ENCODE measurements at regions not wholly inside any gene's neighbourhood (a gene's known extent, or its start where the extent isn't known, plus 50 kb on each side); places are given as distances from the start of the nearest gene placed in this dataset.

DNA sequence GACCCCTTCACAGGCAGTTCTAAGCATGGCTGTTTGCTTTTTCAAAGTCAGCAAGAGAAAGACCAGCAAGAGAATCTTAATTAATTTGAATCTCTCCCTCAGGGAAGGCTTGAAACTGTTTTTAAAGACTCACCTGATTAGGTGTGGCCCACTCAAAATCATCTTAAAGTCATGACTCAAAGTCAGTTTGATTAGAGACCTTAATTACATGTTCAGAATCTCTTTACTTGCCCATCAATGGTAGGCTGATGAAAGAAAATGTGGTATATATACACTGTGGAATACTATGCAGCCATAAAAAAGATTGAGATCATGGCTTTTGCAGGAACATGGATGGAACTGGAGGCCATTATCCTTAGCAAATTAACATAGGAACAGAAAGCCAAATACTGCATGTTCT, 247.5 kb upstream of the PRKX start:
- Histone ChIP-seq H3K9me1 (ENCODE audit: control insufficient read depth, extremely low read depth, insufficient read depth, low read length) (no peaks in the 10 kb centered on the region), H4K20me1 (ENCODE audit: control insufficient read depth, extremely low read depth, insufficient read depth, low read length) (no peaks in the 10 kb centered on the region), H3K9me3 (ENCODE audit: control insufficient read depth, low read depth, low read length) (no peaks in the 10 kb centered on the region), H3K79me2 (ENCODE audit: control insufficient read depth, insufficient read depth, low read length) (no peaks in the 10 kb centered on the region), H3K27me3 (ENCODE audit: control insufficient read depth, extremely low read depth, insufficient read depth, low read length) (no peaks in the 10 kb centered on the region), H3K36me3 (ENCODE audit: control insufficient read depth in 2 of 2, extremely low read depth in 1 of 2, insufficient read depth in 2 of 2, low read length in 2 of 2) (no peaks in the 10 kb centered on the region), H3K4me2 (ENCODE audit: control insufficient read depth, extremely low read depth, insufficient read depth, low read depth, low read length) (no peak overlapping the region), H3K27ac (ENCODE audit: control insufficient read depth, insufficient read depth, low read length) (no peak overlapping the region), H3K9ac (ENCODE audit: control insufficient read depth, extremely low read depth, insufficient read depth, low read length) (no peak overlapping the region), H2AFZ (ENCODE audit: control insufficient read depth, low read length) (no peak overlapping the region), H3K4me1 (ENCODE audit: control insufficient read depth, extremely low read depth, insufficient read depth, low read length) (no peaks in the 10 kb centered on the region), H3K4me3 (ENCODE audit: control insufficient read depth in 2 of 3, extremely low read depth in 1 of 3, insufficient read depth in 2 of 3, low read depth in 1 of 3, low read length in 3 of 3) (no peak overlapping the region)
- dilution Hi-C loops (cut with MboI; ENCODE audit: extremely low pct_ligation_motif_present, low sequenced_read_pairs): no loop called here
- no peak for FAIRE-seq
- TF ChIP-seq CTCF (optimal IDR thresholded peaks at IDR 0.05 in 1 of 3, IDR thresholded peaks at IDR 0.05 in 1 of 3, conservative IDR thresholded peaks at IDR 0.05 in 1 of 3; ENCODE audit: extremely low read depth in 1 of 3, insufficient read depth in 2 of 3, low read length in 3 of 3): no peak
- no peak for TF ChIP-seq EZH2 (IDR thresholded peaks at IDR 0.05; ENCODE audit: low read length)
- DNase-seq (ENCODE audit: low read depth, low spot score): no peak

DNA sequence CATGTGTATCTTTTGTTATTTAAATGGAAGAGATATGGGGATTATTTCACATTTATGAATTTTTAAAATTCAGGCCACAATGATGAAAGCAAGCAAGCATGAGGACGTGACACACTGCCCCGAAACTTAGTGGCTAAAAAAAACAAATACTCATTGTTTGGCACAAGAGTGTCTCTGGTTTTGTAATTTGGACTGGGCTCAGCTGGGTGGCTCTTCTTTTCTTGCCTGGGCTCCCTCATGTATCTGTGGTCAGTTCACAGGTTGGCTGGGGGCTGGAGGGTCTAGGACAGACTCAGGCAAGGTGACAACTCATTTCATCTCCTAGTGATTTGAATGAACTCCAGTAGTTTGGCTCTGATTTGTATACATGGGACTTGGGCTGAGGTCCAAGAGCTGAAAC, 238.4 kb upstream of the PRKX start:
- Histone ChIP-seq H3K9me3 (ENCODE audit: control insufficient read depth, low read depth, low read length) (no peaks in the 10 kb centered on the region), H3K9ac (ENCODE audit: control insufficient read depth, extremely low read depth, insufficient read depth, low read length) (no peak overlapping the region), H3K27me3 (ENCODE audit: control insufficient read depth, extremely low read depth, insufficient read depth, low read length) (no peaks in the 10 kb centered on the region), H3K4me1 (ENCODE audit: control insufficient read depth, extremely low read depth, insufficient read depth, low read length) (no peaks in the 10 kb centered on the region), H3K27ac (ENCODE audit: control insufficient read depth, insufficient read depth, low read length) (no peak overlapping the region), H3K4me3 (ENCODE audit: control insufficient read depth in 2 of 3, extremely low read depth in 1 of 3, insufficient read depth in 2 of 3, low read depth in 1 of 3, low read length in 3 of 3) (no peak overlapping the region), H2AFZ (ENCODE audit: control insufficient read depth, low read length) (no peak overlapping the region), H3K9me1 (ENCODE audit: control insufficient read depth, extremely low read depth, insufficient read depth, low read length) (no peaks in the 10 kb centered on the region), H4K20me1 (ENCODE audit: control insufficient read depth, extremely low read depth, insufficient read depth, low read length) (no peaks in the 10 kb centered on the region), H3K79me2 (ENCODE audit: control insufficient read depth, insufficient read depth, low read length) (no peaks in the 10 kb centered on the region), H3K36me3 (ENCODE audit: control insufficient read depth in 2 of 2, extremely low read depth in 1 of 2, insufficient read depth in 2 of 2, low read length in 2 of 2) (no peaks in the 10 kb centered on the region), H3K4me2 (ENCODE audit: control insufficient read depth, extremely low read depth, insufficient read depth, low read depth, low read length) (no peak overlapping the region)
- dilution Hi-C loops (cut with MboI; ENCODE audit: extremely low pct_ligation_motif_present, low sequenced_read_pairs): no loop called here
- no peak for DNase-seq (ENCODE audit: low read depth, low spot score)
- TF ChIP-seq EZH2 (IDR thresholded peaks at IDR 0.05; ENCODE audit: low read length): no peak
- TF ChIP-seq CTCF (optimal IDR thresholded peaks at IDR 0.05 in 1 of 3, IDR thresholded peaks at IDR 0.05 in 1 of 3, conservative IDR thresholded peaks at IDR 0.05 in 1 of 3; ENCODE audit: extremely low read depth in 1 of 3, insufficient read depth in 2 of 3, low read length in 3 of 3): no peak
- FAIRE-seq: no peak
